ENCODE measurements at regions not wholly inside any gene's neighbourhood (a gene's known extent, or its start where the extent isn't known, plus 50 kb on each side); places are given as distances from the start of the nearest gene placed in this dataset.

DNA sequence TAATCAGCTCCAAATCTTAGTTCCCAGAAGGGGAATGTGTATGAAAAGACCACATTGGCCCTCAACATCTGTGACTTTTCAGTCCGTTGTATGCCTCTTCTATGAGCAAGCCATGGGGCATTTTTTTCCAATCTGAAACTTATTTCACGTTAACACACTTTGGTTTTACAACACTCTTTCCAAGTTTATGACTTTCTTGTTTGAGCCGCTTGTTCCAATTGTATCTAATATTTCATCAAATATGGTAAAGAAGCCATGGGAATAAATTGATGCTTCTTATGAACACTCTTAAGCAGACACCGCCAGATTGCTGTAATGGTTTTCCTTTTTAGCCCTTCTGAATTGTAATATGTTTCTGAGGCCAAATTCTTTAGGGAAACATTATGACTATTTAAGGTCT, 359.9 kb downstream of the HLX start:
- Histone ChIP-seq H3K4me2 (ENCODE audit: low read depth, low read length) (no peak overlapping the region), H3K27ac (ENCODE audit: extremely low read length, insufficient read depth, low read length) (no peak overlapping the region), H3K27me3 (ENCODE audit: control insufficient read depth in 1 of 2, insufficient read depth in 2 of 2, low read length in 2 of 2) (no peaks in the 10 kb centered on the region), H3K9ac (ENCODE audit: insufficient read depth, low read depth, low read length) (no peak overlapping the region), H3K9me3 (ENCODE audit: low read length) (no peaks in the 10 kb centered on the region), H2AFZ (ENCODE audit: low read length) (peak overlapping the region; percentile 42), H3K4me1 (ENCODE audit: insufficient read depth, low read length) (no peaks in the 10 kb centered on the region), H4K20me1 (ENCODE audit: insufficient read depth, low read length) (no peaks in the 10 kb centered on the region), H3K79me2 (ENCODE audit: insufficient read depth, low read length) (no peaks in the 10 kb centered on the region), H3K36me3 (replicated peaks in 1 of 2; ENCODE audit: control insufficient read depth in 1 of 2, insufficient read depth in 2 of 2, low read length in 2 of 2) (no peaks in the 10 kb centered on the region), H3K4me3 (replicated peaks in 1 of 3; ENCODE audit: insufficient read depth in 1 of 3, low read depth in 2 of 3, low read length in 3 of 3) (no peak overlapping the region)
- POLR2A ChIA-PET, result no interaction called here
- DNase-seq (ENCODE audit: low spot score), result no peak
- intact Hi-C loops (cut with micrococcal nuclease; ENCODE audit: unreplicated experiment), result no loop called here
- in situ Hi-C loops (cut with HindIII; ENCODE audit: extremely low pct_ligation_motif_present, low pct_unique_long_range_greater_than_20kb), result no loop called here
- CTCF ChIA-PET (ENCODE audit: low intra/inter-chr PET ratio, low total read pairs), result no interaction called here
- 3% methylated on average over 4 of the region's 4 CpGs for WGBS (ENCODE audit: low lambda C conversion rate)
- no peak for TF ChIP-seq NCOA5 (CRISPR knock-in tag; IDR thresholded peaks at IDR 0.05)
- TF ChIP-seq ZNF180 (CRISPR knock-in tag; IDR thresholded peaks at IDR 0.05; ENCODE audit: borderline replicate concordance, low read depth), result no peak
- no peak for TF ChIP-seq PAX8 (CRISPR knock-in tag; IDR thresholded peaks at IDR 0.05; ENCODE audit: borderline replicate concordance)
- no peak for TF ChIP-seq ZNF879 (CRISPR knock-in tag; IDR thresholded peaks at IDR 0.05)
- TF ChIP-seq, protein P1, sequence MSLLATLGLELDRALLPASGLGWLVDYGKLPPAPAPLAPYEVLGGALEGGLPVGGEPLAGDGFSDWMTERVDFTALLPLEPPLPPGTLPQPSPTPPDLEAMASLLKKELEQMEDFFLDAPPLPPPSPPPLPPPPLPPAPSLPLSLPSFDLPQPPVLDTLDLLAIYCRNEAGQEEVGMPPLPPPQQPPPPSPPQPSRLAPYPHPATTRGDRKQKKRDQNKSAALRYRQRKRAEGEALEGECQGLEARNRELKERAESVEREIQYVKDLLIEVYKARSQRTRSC (CRISPR knock-in tag; IDR thresholded peaks at IDR 0.05; ENCODE audit: low read depth), result no peak
- TF ChIP-seq, protein P2, sequence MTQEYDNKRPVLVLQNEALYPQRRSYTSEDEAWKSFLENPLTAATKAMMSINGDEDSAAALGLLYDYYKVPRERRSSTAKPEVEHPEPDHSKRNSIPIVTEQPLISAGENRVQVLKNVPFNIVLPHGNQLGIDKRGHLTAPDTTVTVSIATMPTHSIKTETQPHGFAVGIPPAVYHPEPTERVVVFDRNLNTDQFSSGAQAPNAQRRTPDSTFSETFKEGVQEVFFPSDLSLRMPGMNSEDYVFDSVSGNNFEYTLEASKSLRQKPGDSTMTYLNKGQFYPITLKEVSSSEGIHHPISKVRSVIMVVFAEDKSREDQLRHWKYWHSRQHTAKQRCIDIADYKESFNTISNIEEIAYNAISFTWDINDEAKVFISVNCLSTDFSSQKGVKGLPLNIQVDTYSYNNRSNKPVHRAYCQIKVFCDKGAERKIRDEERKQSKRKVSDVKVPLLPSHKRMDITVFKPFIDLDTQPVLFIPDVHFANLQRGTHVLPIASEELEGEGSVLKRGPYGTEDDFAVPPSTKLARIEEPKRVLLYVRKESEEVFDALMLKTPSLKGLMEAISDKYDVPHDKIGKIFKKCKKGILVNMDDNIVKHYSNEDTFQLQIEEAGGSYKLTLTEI (CRISPR knock-in tag; conservative IDR thresholded peaks at IDR 0.05), result no peak
- TF ChIP-seq JARID2 (CRISPR knock-in tag; IDR thresholded peaks at IDR 0.05; ENCODE audit: insufficient replicate concordance), result no peak
- TF ChIP-seq SRF (IDR thresholded peaks at IDR 0.05; ENCODE audit: low read depth, low read length), result no peak
- no peak for FAIRE-seq
- no peak for ATAC-seq
- BruUV-seq (replicated peaks), result no TSS peak

All from HepG2 (cell line).